H1 (cell line): ENCODE measurements at regions not wholly inside any gene's neighbourhood (a gene's known extent, or its start where the extent isn't known, plus 50 kb on each side); places are given as distances from the start of the nearest gene placed in this dataset.

Experiments
- CTCF ChIA-PET: fragments of 300-600 bp; sonication (Branson Sonifier 250); formaldehyde crosslinking; loops from one replicate; lab custom pipeline; 2021; ENCODE audit not compliant: partially characterized antibody; lab: Charles Lee
- POLR2A ChIA-PET: fragments of 300-600 bp; sonication (Branson Sonifier 250); formaldehyde crosslinking; loops from one replicate; lab custom pipeline; 2021; ENCODE audit warnings: inconsistent platforms; ENCODE audit not compliant: partially characterized antibody; lab: Charles Lee
- DNase-seq, 2 experiments: peaks; one replicate each; pipeline versions ENCODE4 v3.0.0 to v3.0.0-alpha.2; 2010 to 2022; ENCODE audit warnings: low spot score in 2 of 2, low read depth in 1 of 2, mixed read lengths in 1 of 2
- FAIRE-seq: peaks from 2 replicates; lab custom pipeline; 2011; peaks lifted over from hg19 to GRCh38; lab: Jason Lieb, UNC
- H2AFZ ChIP-seq: 2 replicates; pipeline ENCODE4 v1.8.1; 2012; ENCODE audit warnings: low read length, inconsistent platforms
- H2AK5ac ChIP-seq: 2 replicates; pipeline ENCODE4 v1.6.1; 2013; ENCODE audit warnings: low read depth, low read length
- H2BK120ac ChIP-seq: replicated peaks from 2 replicates; pipeline ENCODE3; 2013; ENCODE audit warnings: low read depth, low read length, inconsistent platforms
- H2BK12ac ChIP-seq: 2 replicates; pipeline ENCODE4 v1.6.1; 2013; ENCODE audit warnings: low read depth, low read length
- H2BK15ac ChIP-seq: 2 replicates; pipeline ENCODE4 v1.6.1; 2013; ENCODE audit warnings: low read length
- H2BK20ac ChIP-seq: 2 replicates; pipeline ENCODE4 v1.6.1; 2013; ENCODE audit warnings: low read length
- H2BK5ac ChIP-seq: 2 replicates; pipeline ENCODE4 v1.6.1; 2013; ENCODE audit warnings: low read depth, low read length
- H3K14ac ChIP-seq: 2 replicates; pipeline ENCODE4 v1.6.1; 2013; ENCODE audit warnings: inconsistent platforms; ENCODE audit not compliant: insufficient read length
- H3K18ac ChIP-seq: 2 replicates; pipeline ENCODE4 v1.6.1; 2013; ENCODE audit warnings: low read length; ENCODE audit errors: extremely low read depth
- H3K23ac ChIP-seq: 2 replicates; pipeline ENCODE4 v1.6.1; 2013; ENCODE audit warnings: inconsistent platforms; ENCODE audit not compliant: insufficient read length
- H3K23me2 ChIP-seq: 2 replicates; pipeline ENCODE4 v1.6.1; 2013; ENCODE audit warnings: low read depth, low read length
- H3K27ac ChIP-seq: 2 replicates; pipeline ENCODE4 v1.6.1; 2011; ENCODE audit warnings: low read depth, low read length, inconsistent platforms
- H3K27me3 ChIP-seq, 4 experiments: replicated peaks in 1 of 4; 1 replicate in 1 of 4; 2 replicates in 3 of 4; pipeline versions ENCODE4 v1.6.1 to v1.8.1; 2011 to 2013; ENCODE audit warnings: low read length in 3 of 4, mild to moderate bottlenecking in 3 of 4, inconsistent platforms in 2 of 4, mixed read lengths in 2 of 4, moderate library complexity in 1 of 4; ENCODE audit not compliant: control insufficient read depth in 3 of 4, insufficient read depth in 3 of 4; ENCODE audit errors: extremely low read depth in 1 of 4
- H3K36me3 ChIP-seq, 4 experiments: 2 replicates each; pipeline versions ENCODE4 v1.6.1 to v1.8.1; 2011 to 2013; ENCODE audit warnings: mild to moderate bottlenecking in 4 of 4, low read length in 3 of 4, moderate library complexity in 2 of 4, control low read depth in 1 of 4, inconsistent platforms in 1 of 4; ENCODE audit not compliant: insufficient read depth in 4 of 4, control insufficient read depth in 2 of 4
- H3K4ac ChIP-seq: replicated peaks from 2 replicates; pipeline ENCODE3; 2013; ENCODE audit warnings: low read length, low read depth, mixed read lengths, inconsistent platforms; ENCODE audit not compliant: insufficient read length
- H3K4me1 ChIP-seq, 4 experiments: replicated peaks in 1 of 4; 1 replicate in 1 of 4; 2 replicates in 3 of 4; pipeline versions ENCODE4 v1.6.1 to v1.8.1; 2011 to 2013; ENCODE audit warnings: low read length in 3 of 4, inconsistent platforms in 2 of 4, mixed read lengths in 1 of 4; ENCODE audit not compliant: insufficient read depth in 4 of 4, control insufficient read depth in 3 of 4
- H3K4me2 ChIP-seq, 2 experiments: 2 replicates each; pipeline versions ENCODE4 v1.6.1 to v1.8.1; 2011 to 2013; ENCODE audit warnings: low read depth in 2 of 2, low read length in 2 of 2, control low read depth in 1 of 2, inconsistent platforms in 1 of 2, mild to moderate bottlenecking in 1 of 2; ENCODE audit not compliant: insufficient read depth in 1 of 2
- H3K4me3 ChIP-seq, 4 experiments: fragments of 200-600, 300-600 bp in 1 of 4; sonication (generic), shearing (Covaris generic), sonication (Bioruptor Twin) in 1 of 4; 2 replicates each; pipeline versions ENCODE4 v1.5.1 to v1.8.1; 2011 to 2016; ENCODE audit warnings: low read length in 4 of 4, low read depth in 3 of 4, control low read depth in 2 of 4, inconsistent platforms in 2 of 4, mild to moderate bottlenecking in 2 of 4, mixed read lengths in 1 of 4, moderate library complexity in 1 of 4; ENCODE audit not compliant: insufficient read depth in 2 of 4; ENCODE audit errors: extremely low read depth in 1 of 4
- H3K56ac ChIP-seq: replicated peaks from 2 replicates; pipeline ENCODE3; 2013; ENCODE audit warnings: low read depth, mild to moderate bottlenecking, mixed read lengths, low read length, inconsistent platforms; ENCODE audit not compliant: insufficient read length
- H3K79me1 ChIP-seq: 2 replicates; pipeline ENCODE4 v1.6.1; 2013; ENCODE audit warnings: low read depth, low read length, control low read depth
- H3K79me2 ChIP-seq, 2 experiments: 2 replicates each; pipeline versions ENCODE4 v1.6.1 to v1.8.1; 2012 to 2013; ENCODE audit warnings: low read length in 2 of 2, mild to moderate bottlenecking in 2 of 2, inconsistent platforms in 1 of 2; ENCODE audit not compliant: insufficient read depth in 2 of 2, control insufficient read depth in 1 of 2
- H3K9ac ChIP-seq, 4 experiments: replicated peaks in 1 of 4; 1 replicate in 1 of 4; 2 replicates in 3 of 4; pipeline versions ENCODE4 v1.6.1 to v1.8.1; 2011 to 2013; ENCODE audit warnings: low read depth in 3 of 4, low read length in 3 of 4, control low read depth in 2 of 4, mild to moderate bottlenecking in 2 of 4, moderate library complexity in 2 of 4, inconsistent platforms in 1 of 4; ENCODE audit errors: extremely low read depth in 1 of 4
- H3K9me3 ChIP-seq, 2 experiments: 2 replicates each; pipeline versions ENCODE4 v1.6.1 to v1.8.1; 2012 to 2013; ENCODE audit warnings: mild to moderate bottlenecking in 2 of 2, moderate library complexity in 2 of 2, control low read depth in 1 of 2, inconsistent platforms in 1 of 2, low read depth in 1 of 2, low read length in 1 of 2, mixed read lengths in 1 of 2; ENCODE audit not compliant: insufficient read depth in 2 of 2
- H4K20me1 ChIP-seq, 2 experiments: replicated peaks in 1 of 2; 2 replicates each; pipeline versions ENCODE3 to v1.8.1; 2011 to 2013; ENCODE audit warnings: inconsistent platforms in 2 of 2, low read length in 2 of 2, mild to moderate bottlenecking in 1 of 2; ENCODE audit not compliant: insufficient read depth in 2 of 2, control insufficient read depth in 1 of 2
- H4K5ac ChIP-seq: 2 replicates; pipeline ENCODE4 v1.6.1; 2013; ENCODE audit warnings: low read length, low read depth, mixed read lengths, inconsistent platforms; ENCODE audit not compliant: insufficient read length
- H4K8ac ChIP-seq: 2 replicates; pipeline ENCODE4 v1.8.0; 2013; ENCODE audit warnings: mild to moderate bottlenecking, moderate library complexity, low read length, inconsistent platforms; ENCODE audit not compliant: insufficient read depth; ENCODE audit errors: extremely low read depth
- H4K91ac ChIP-seq: replicated peaks from 2 replicates; pipeline ENCODE3; 2013; ENCODE audit warnings: low read length, mixed read lengths, inconsistent platforms; ENCODE audit not compliant: insufficient read length
- CBX8 ChIP-seq: fragments of 300-800, 300-1000 bp; sonication (generic); IDR thresholded peaks from 2 replicates; pipeline ENCODE4 v1.7.1; 2016; ENCODE audit warnings: low read depth, low read length, borderline replicate concordance
- RBBP5 ChIP-seq: IDR thresholded peaks from 2 replicates; pipeline ENCODE4 v1.7.1; 2012; ENCODE audit warnings: low read depth, mild to moderate bottlenecking, inconsistent platforms, low read length, moderate library complexity, borderline replicate concordance
- RXRA ChIP-seq: IDR thresholded peaks from 2 replicates; pipeline ENCODE4 v1.6.1; 2011; ENCODE audit warnings: low read depth, mild to moderate bottlenecking, low read length, moderate library complexity; ENCODE audit not compliant: insufficient read depth
- WGBS, 2 experiments: shearing (Covaris generic) in 1 of 2; methylation state at CpG; one replicate each; pipeline versions ENCODE4 v1.1.6 to v1.1.7; 2013 to 2015; ENCODE audit warnings: low lambda C conversion rate in 2 of 2, mixed read lengths in 2 of 2, inconsistent platforms in 1 of 2, low coverage in 1 of 2, missing lambda C conversion rate in 1 of 2; ENCODE audit not compliant: insufficient replicate concordance in 2 of 2, insufficient coverage in 1 of 2, insufficient read length in 1 of 2; ENCODE audit errors: extremely low coverage in 1 of 2, missing lambda C conversion rate in 1 of 2; 5-methylcytosine and 5-hydroxymethylcytosine counted together

GRCh38 chrY:7805624-7806023 lies 894.1 kb upstream of the AMELY start:
- Histone ChIP-seq H3K4ac (no peak overlapping the region), H3K79me2 (no peaks in the 10 kb centered on the region), H3K23me2 (no peaks in the 10 kb centered on the region), H2AK5ac (no peak overlapping the region), H2BK120ac (no peak overlapping the region), H3K4me1 (no peaks in the 10 kb centered on the region), H3K4me2 (no peak overlapping the region), H3K27ac (no peak overlapping the region), H3K23ac (no peak overlapping the region), H2BK5ac (no peak overlapping the region), H3K9ac (no peak overlapping the region), H4K8ac (no peak overlapping the region), H2AFZ (no peak overlapping the region), H3K18ac (no peak overlapping the region), H3K9me3 (0 out of 4 replicates have a peak, but pooled peaks cover 0 to 2% of the 10 kb centered on the region in 2 experiments), H3K56ac (no peak overlapping the region), H4K20me1 (peaks cover 0 to 1% of the 10 kb centered on the region in 2 experiments), H3K79me1 (no peaks in the 10 kb centered on the region), H3K27me3 (no peaks in the 10 kb centered on the region), H2BK20ac (no peak overlapping the region), H3K14ac (no peak overlapping the region), H4K91ac (no peak overlapping the region), H3K36me3 (no peaks in the 10 kb centered on the region), H2BK15ac (no peak overlapping the region), H4K5ac (no peak overlapping the region), H2BK12ac (no peak overlapping the region), H3K4me3 (no peak overlapping the region)
- ChIA-PET CTCF (no interaction called here), POLR2A (no interaction called here)
- TF ChIP-seq RBBP5 = no peak
- TF ChIP-seq CBX8 = no peak
- TF ChIP-seq RXRA = no peak
- FAIRE-seq (no peak), DNase-seq (no peak)
- WGBS, 2 experiments = 89% methylated on average over 1 of the region's 1 CpG; no CpG with 5 or more reads in 1 of the 2 experiments
